Glomerular visceral epithelial cell (primary cell): ENCODE measurements at regions not wholly inside any gene's neighbourhood (a gene's known extent, or its start where the extent isn't known, plus 50 kb on each side); places are given as distances from the start of the nearest gene placed in this dataset.

Experiments used
- DNase-seq: peaks from one replicate; pipeline ENCODE4 v3.0.0-alpha.2; 2016; ENCODE audit errors: extremely low spot score

DNA sequence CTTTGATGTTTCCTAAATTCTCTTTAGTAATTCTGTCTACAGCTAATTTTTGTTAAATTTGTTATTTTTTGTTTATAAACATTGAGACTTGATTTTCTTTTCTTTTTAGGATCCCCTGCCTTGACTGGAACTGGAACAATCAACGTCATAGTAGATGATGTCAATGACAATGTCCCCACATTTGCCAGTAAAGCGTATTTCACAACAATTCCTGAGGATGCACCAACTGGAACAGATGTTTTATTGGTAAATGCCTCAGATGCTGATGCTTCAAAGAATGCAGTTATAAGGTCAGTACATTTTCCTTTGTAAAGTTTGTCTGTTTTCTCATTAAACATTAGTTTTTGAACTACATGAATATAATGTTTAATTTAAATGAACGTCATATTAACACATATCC is 119.4 kb downstream of the FAT4 start:
- DNase-seq = no peak

GRCh38 chr4:125440814-125441213 is 126.1 kb downstream of the FAT4 start:
- no peak for DNase-seq

GRCh38 chr4:125444166-125444565 is 129.4 kb downstream of the FAT4 start:
- no peak for DNase-seq

- no peak for DNase-seq
Measured at GRCh38 chr4:125445525-125445924, 130.8 kb downstream of the FAT4 start.

DNA sequence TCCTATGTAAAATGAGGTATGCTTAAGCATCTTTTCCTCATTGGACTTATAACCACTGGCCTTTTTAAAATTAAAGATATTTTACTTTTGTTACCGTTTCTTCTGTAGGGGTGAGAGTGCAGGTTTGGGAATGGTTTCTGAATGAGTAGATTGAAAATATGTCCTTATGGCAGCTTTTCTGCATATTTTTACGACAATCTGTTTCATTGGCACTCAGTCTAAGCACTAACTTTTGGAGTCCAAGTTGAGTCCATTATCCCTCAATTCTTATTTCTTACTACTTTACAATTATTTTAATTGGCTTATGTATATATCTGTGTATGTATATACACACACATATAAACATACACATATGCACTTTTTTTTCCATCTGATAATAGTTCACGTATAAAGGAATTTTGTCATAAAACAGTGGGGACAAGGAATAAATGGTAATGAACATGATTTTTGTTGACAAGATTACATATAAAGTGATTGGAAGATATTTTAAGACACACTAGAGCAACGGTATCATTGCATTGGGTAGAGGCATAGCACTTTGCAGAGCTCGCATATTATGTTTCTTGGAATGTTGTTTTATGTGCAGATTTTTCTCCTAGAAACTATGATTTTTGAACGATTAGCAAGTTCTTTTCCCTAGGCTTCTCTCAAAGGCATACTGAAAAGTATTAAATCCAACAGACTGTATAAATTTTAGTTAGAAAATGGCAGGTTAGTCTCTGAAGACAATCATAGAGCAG is 133.0 kb downstream of the FAT4 start:
- DNase-seq = no peak

DNA sequence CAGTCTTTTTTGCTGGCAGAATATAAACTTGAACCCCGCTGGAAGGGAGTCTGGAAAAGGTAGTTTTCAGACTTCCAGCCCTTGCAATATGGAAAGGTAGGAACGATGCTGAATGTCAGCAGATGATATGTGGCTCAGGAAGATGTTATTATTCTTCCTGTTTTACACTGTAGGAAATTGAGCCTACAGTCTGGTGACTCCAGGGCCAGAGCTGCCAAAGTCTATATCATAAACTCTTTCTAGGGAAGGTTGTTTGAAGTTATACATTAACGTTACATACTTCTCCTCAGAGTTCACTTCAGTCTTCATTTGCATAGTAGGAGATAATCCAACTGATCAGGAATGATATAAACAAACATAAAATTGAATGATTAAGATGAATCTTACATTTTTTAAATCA is 141.3 kb downstream of the FAT4 start:
- DNase-seq = no peak

DNA sequence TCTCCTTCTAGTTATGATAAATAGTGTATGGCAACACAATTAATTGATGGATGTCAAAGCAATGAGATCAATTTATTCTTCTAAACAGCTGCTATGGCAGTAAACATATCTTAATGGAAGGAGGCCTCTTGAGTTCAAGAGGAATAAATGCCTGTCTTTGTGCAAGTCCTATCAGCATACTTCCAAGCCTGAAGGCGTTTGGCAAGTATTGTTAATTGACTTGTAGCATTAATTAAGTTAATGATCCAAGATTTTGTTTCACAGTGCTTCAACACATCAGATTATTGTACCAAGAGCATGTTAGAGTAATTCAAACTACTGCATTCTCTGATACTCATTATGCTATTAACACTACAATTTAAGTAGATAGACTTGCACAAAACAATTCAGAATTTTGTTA is 144.8 kb downstream of the FAT4 start:
- no peak for DNase-seq

DNA sequence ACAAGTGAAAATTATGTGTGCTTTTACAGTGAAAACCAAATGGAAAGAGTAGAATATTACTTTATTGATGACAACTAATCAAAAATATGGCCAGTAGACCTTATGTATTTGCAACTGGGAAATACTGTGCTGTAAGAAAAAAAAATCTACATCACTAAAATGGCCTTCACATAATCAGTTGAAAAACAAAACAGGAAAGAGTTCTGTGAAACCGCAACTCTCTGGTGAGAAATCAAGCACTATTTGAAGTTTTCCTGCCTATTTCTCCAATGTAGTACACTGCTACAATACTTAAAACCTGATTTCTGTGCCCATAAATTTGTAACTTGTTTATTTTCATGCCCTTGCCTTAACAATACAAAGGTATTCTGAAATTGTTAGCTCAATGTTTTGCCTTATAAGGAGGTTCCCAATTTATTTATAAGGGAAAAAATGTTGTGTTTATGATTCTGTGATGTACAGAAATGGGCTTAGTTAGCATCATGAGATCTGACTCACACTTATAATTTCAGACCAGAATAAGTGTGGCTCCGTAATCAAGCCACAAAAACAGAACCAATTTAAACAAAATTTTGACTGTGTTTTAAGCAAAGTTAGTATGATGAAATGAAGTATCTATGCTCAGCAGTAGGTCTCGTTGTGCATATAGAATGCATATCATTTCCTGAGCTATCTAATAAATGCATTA is 147.1 kb downstream of the FAT4 start:
- DNase-seq = no peak

DNA sequence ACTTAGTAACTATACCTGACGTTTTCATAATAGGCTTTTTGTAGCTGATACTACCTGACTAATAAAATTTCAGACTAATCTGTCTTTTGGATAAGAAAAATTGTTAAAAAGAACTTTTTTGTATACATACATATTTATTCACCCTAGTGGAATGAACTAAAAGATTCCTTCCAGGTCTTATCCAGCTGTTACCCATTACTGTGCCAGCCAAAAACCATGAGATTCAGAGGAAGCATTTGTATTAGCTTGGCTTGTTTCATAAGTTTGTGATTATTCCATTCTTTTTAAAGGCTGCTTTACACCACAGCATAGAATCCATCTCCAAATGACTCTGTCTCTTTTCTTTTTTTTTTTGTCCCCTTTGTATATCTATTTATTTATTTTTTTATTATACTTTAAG is 149.4 kb downstream of the FAT4 start:
- DNase-seq = no peak

- no peak for DNase-seq
Measured at GRCh38 chr4:125481334-125482045, 166.7 kb downstream of the FAT4 start.

- DNase-seq = no peak
Measured at GRCh38 chr4:125482822-125483221, 168.1 kb downstream of the FAT4 start.

DNA sequence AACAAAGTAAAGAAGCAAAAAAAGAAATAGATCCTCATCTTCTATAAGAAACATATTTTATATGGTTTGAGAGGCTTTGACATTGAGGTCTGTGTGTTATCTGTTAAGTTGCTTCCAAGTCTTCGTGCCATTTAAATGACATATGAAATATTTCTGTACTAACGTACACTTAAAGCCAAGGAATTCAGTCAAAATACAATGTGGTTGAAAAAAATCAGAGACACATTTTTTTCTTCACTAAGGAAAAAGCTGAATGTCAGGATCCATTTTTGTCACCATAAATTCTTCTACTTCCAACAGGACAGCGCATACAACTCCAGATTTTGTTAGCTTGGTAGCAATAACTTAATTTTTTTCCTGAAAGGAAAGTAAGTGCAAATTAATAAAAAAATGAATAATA is 168.5 kb downstream of the FAT4 start:
- no peak for DNase-seq

DNA sequence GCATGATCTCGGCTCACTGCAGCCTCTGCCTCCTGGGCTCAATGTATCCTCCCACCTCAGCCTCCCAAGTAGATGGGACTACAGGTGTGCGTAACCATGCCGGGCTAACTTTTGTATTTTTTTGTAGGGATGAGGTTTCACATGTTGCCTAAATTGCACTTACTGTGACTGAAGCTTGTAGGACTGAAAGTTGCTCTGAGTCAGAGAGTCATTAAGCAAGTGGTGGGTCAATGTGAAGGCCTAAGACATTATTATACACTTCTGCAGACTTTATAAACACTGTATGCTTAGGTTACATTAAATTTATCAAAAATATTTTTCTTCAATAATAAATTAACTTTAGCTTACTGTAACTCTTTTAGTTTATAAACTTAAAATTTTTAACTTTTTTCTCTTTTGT is 170.2 kb downstream of the FAT4 start:
- DNase-seq = no peak

DNA sequence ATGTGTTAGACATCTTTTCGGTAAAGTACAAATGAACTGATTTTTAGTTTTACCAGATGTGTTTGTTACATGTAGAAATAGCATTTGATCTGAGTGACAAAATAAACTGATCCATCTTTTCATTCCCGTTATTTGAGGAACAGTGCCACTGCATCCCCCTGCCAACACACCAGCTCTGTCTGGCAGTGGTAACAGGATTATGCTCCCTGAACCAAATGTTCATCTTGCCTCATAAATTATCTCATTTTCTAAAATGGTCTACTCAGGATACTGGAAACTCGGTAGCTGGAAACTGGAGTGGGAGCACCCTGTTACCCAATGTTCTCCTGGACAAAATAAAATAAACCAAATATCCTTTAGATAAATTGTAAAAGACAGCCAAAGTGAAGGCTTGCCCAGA is 171.6 kb downstream of the FAT4 start:
- DNase-seq = no peak

DNA sequence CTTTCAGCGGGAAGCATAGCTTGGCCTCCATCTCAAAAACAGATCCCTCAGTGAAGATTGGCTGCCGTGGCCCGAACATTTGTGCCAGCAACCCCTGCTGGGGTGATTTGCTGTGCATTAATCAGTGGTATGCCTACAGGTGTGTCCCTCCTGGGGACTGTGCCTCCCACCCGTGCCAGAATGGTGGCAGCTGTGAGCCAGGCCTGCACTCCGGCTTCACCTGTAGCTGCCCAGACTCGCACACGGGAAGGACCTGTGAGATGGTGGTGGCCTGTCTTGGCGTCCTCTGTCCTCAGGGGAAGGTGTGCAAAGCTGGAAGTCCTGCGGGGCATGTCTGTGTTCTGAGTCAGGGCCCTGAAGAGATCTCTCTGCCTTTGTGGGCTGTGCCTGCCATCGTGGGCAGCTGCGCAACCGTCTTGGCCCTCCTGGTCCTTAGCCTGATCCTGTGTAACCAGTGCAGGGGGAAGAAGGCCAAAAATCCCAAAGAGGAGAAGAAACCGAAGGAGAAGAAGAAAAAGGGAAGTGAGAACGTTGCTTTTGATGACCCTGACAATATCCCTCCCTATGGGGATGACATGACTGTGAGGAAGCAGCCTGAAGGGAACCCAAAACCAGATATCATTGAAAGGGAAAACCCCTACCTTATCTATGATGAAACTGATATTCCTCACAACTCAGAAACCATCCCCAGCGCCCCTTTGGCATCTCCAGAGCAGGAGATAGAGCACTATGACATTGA is 175.4 kb downstream of the FAT4 start:
- DNase-seq = no peak

- no peak for DNase-seq
Measured at GRCh38 chr4:125492957-125493356, 178.2 kb downstream of the FAT4 start.

- no peak for DNase-seq
Measured at GRCh38 chr4:125497861-125498260, 183.1 kb downstream of the FAT4 start.

DNA sequence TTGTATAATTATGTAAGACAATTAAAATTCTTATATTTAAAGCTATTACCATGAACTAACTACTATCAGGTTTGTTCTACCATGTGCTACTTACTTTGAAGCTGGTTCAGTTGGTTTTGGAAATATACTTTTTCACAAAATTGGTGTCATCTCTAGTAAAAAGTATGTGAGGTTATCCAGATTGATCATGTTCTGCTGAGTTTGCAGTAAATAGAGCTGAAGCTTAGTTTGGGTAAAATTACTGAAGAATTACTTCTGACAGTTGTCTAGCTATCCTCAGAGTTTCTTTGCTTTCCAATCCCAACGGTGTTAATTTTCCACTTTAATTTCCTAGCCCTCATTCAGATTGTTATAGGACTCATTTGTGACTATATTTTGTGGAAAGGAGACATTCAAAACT is 184.2 kb downstream of the FAT4 start:
- DNase-seq = no peak

DNA sequence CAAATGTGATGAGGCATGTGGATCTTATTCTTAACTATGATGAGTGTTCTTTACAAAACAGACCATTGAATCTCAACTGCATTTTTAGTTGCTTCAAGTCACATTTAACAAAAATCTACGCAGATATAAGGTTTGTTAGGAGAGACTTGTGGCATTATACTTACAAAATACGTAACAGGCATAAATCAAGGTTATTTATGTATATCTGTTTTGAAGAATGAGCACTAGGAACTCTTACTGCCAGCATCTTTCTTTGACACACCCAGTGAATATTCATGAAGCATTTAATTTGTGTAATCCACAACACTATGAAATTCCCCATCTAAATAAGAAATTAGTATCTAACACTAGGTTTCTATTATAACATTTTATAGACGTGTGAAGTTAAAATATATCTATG is 186.3 kb downstream of the FAT4 start:
- no peak for DNase-seq

DNA sequence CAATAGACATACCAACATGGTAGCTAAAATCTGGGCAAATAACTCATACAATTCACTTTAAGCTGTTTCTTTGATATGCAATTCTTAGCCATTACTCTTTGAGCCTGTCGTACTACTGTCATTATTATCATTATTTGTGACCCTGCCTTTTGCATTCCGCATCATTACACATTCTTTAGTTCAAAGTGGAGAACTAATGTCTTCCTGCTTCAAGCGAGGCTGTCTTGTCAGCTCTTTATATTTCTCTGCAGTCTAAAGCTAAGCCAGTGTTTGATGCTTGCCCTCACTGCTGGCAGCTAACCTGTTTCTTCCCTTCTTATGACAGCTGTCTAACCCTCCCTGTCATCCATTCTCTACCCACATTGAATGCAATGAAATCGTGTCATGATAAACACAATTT is 186.8 kb downstream of the FAT4 start:
- no peak for DNase-seq

DNA sequence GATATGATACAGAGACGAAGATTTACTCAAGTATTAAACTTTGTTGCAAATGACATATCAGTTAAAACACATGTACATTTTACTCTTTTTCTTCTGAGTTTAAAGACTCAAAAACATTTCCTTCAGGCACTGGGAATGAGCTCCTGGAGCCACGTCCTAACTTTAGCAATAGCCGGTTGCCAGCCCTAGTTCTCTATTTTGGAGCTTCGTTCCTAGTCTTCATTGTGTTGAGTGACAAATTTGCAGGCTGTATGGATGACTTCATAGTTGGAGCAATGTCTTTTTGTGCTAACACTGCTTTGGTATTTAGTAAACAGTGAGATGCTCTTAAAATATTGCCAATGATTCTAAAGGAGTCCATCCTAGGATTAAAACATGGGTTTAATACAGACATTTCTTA is 190.9 kb downstream of the FAT4 start:
- DNase-seq = no peak

GRCh38 chr4:125507141-125507540 is 192.4 kb downstream of the FAT4 start:
- no peak for DNase-seq
